HG03460 (cell line): ENCODE measurements at regions not wholly inside any gene's neighbourhood (a gene's known extent, or its start where the extent isn't known, plus 50 kb on each side); places are given as distances from the start of the nearest gene placed in this dataset.

Experiments
- ATAC-seq: cut with Tn5 transposase; IDR thresholded peaks from one replicate; pipeline ENCODE4 v1.9.1; 2021; ENCODE audit not compliant: unreplicated experiment

GRCh38 chr6:153790876-153791473 lies 248.1 kb upstream of the OPRM1 start:
- ATAC-seq = no peak

GRCh38 chr6:153790048-153790447 lies 249.0 kb upstream of the OPRM1 start:
- no peak for ATAC-seq

DNA sequence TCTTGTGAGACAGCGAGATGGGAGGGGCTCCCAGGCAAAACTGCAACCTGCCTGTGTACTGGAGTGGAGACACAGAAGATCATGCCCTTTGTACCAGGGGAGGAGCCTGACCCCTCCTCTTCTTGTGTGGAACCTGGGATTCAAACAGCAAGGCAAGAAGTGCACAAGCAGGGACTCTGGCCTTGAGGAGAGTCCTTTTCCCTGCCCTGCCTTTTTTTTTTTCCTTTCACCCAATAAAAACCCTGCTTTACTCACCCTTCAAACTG lies 251.8 kb upstream of the OPRM1 start:
- no peak for ATAC-seq

- ATAC-seq = no peak
Measured at GRCh38 chr6:153781306-153781705, 257.7 kb upstream of the OPRM1 start.

DNA sequence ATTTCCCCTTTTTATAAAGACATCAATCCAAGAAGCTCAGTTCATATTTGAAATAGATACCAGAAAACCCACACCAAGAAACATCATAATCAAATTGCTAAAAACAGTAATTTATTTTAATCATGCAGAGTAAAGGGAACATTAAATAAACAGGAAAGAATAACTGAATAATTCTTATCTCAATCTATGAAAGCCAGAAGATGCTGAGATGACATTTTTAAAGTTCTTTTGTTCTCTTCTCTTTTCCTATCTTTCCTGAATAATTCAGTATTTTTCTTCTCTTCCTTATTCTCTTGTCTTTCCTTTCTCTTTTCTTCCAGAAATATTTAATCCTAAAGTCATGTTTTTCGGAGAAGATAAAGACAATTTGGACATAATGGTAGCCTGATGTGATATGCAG lies 259.0 kb upstream of the OPRM1 start:
- no peak for ATAC-seq

- ATAC-seq = no peak
Measured at GRCh38 chr6:153778216-153778615, 260.8 kb upstream of the OPRM1 start.

DNA sequence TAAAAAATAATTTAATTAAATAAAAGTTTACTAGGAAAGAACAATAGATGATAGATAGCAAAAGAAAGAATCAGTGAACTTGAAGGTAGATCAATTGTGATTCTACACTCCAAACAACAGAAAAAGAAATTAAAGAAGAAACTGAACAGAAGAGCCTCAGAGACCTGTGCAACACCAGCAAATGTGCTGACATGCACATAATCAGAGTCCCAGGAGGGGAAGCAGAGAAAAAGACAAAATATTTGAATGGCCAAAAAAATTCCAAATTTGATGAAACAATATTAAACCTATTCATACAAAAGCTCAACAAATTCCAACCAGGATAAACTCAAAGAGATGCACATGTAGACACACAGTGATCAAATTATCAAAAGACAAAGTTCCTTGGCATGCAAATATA lies 267.5 kb upstream of the OPRM1 start:
- no peak for ATAC-seq

DNA sequence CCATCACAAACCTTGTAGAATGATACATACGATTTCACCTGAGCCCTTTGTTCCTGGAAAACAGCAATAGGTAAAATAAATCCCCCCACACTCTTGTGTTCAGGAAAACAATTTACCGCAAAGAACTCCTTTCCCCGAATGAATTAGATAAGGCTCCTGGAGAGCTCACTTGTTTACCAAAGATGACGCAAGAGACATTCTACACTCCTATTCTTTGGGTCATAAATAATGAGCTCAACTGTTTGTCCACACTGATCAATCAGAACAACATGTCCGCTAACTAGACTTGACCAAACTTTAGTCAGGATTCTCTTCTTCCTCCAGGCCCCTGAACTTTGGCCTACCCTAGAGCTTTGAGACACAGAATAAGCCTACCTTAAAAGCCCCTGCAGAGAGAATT lies 271.9 kb upstream of the OPRM1 start:
- ATAC-seq = no peak

GRCh38 chr6:153758516-153758915 lies 280.5 kb upstream of the OPRM1 start:
- ATAC-seq = no peak

- ATAC-seq = no peak
Measured at GRCh38 chr6:153735761-153736160, 303.3 kb upstream of the OPRM1 start.

- no peak for ATAC-seq
Measured at GRCh38 chr6:153729189-153729588, 309.9 kb upstream of the OPRM1 start.

DNA sequence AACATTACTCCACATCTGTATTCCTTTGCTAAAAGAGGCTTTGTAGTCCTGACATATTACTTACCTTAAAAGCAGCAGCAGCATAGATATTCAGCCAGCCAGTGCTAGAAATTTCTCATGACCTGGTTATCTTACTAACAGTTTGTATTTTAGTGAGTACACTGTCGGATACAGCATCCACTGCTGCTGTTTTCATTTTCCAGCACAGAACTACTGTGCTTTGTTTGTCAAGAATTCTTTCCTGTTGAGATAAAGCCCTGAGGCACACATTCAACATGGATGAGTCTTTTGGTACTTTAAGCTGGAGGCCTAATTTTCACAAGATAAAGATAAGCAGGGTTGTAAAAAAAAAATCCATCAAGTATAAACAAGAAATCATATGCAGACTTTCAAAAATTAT lies 311.2 kb upstream of the OPRM1 start:
- no peak for ATAC-seq

DNA sequence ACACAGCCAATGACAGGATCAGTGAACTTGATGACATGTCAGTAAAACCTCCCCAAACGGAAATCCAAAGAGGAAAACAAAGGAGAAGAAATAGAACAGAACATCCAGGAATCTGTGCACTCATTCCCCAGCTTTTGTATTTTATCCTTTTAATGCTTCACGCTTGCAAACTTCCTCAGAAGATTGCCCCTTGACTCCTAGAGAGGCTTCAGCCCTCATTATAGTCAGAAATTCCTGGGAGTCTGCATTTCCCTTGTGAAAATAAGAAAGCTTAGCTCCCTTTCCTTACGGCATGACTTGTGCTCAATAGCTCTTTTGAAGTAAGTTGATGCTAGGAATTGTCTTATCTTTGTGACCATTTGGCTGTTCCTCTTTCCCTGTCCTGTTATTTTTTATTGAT lies 313.6 kb upstream of the OPRM1 start:
- no peak for ATAC-seq

DNA sequence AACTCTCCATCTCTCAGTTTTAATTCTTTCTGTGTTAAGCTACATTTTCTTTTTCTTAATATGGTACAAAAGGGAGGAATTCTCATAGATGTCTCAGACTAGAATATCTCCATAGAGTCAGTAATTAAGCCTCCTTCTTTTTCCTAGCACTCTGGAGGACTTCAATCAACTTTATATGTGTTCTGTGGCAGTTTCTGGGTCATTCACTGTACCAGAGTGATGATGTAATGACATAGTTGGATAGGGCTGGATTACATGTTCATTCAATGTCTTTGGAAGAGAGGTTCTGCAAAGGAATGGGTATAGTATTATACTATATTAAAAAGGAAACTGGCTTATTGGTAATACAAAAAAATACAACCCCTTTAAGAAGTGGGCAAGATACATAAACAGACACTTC lies 318.3 kb upstream of the OPRM1 start:
- ATAC-seq = no peak

DNA sequence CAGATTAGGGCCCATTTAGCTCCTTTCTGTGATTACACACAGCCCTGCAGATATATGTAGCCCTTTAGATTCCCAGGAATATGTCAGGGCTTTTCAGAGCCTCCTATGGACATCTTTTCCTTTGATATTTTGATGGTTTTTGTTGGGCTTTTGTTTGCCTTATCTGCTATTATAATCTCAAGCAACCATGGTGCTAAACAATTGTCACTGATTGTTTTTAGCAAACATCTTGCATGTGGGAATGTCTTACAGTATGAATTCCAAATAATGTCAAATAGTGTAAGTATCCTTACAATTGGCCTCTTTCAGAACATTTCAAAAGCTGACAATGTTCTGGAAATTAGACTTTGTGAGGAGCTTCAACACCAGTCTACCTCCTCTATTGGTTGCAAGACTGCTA lies 333.6 kb upstream of the OPRM1 start:
- no peak for ATAC-seq

GRCh38 chr6:153702671-153703070 lies 336.4 kb upstream of the OPRM1 start:
- ATAC-seq = no peak

DNA sequence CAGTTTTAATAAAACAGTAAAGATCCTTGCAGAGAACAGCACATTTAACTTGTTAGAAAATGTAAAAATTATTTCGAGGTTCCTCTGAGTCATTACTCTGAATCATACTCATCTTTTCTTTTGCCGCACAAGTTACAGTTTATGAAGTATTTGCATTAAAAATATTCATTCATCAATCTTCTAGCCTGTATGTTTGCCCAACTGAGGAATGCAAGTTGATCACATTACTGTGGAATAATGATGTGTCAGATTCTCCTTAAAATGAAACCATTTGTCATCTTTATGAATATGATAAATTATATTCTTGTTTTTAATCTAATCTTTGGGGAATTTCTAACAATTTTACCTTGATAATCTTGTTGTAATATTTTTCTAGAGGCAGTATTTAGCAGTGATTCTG lies 340.4 kb upstream of the OPRM1 start:
- ATAC-seq = no peak

GRCh38 chr6:153698001-153698400 lies 341.0 kb upstream of the OPRM1 start:
- no peak for ATAC-seq

DNA sequence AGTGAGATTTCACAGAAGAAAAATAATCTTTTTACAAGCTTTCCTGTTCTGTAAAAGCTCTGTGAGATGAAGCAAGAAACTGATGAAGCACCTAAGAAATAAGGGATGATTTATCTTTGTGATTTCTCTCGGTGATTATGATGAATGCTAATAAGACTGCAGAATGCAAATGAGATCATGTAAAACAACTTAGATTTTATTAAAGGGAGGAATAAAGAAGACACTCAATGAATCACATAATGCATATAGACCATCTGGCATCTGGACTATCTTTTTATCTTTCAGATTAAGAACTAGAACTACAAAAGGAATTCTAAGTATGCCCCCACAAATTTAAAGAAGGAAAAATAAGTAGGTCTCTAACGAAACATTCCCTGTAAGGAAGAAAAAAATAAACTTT lies 361.5 kb upstream of the OPRM1 start:
- ATAC-seq = no peak

- ATAC-seq = no peak
Measured at GRCh38 chr6:153673750-153674149, 365.3 kb upstream of the OPRM1 start.

- ATAC-seq = no peak
Measured at GRCh38 chr6:153673225-153673624, 365.8 kb upstream of the OPRM1 start.

GRCh38 chr6:153670403-153671026 lies 368.5 kb upstream of the OPRM1 start:
- ATAC-seq = no peak

- no peak for ATAC-seq
Measured at GRCh38 chr6:153668758-153669157, 370.3 kb upstream of the OPRM1 start.

DNA sequence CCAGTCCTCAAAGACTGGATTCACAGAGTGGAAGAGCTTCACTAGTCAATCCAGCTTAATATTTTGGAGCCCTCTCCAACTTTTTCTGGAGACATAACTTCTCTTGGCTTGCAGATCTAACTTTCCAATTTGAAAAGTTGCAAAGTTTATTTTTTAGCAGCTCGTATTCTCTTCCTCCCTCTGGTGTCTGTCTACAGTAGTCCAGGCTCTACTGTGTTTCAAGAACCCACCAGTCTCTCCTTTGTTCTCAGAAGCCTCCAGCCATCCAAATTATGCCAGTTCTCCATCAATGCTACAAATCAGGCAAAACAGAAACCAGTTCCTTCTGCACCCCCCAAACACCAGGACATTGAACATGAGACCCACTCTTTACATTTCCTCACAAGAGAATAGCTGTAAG lies 376.1 kb upstream of the OPRM1 start:
- no peak for ATAC-seq
